Nephron progenitor cell (in vitro differentiated cells): ENCODE measurements at regions not wholly inside any gene's neighbourhood (a gene's known extent, or its start where the extent isn't known, plus 50 kb on each side); places are given as distances from the start of the nearest gene placed in this dataset.

Source experiments
- DNase-seq: peaks from one replicate; pipeline ENCODE4 v3.0.0; 2021
- H3K27ac Mint-ChIP-seq: 2 replicates; pipeline ENCODE4 v1.8.0; 2021; ENCODE audit warnings: mild to moderate bottlenecking, moderate library complexity, mixed read lengths
- H3K27me3 Mint-ChIP-seq: 2 replicates; pipeline ENCODE4 v1.8.0; 2021; ENCODE audit warnings: mild to moderate bottlenecking, low read depth, mixed read lengths; ENCODE audit not compliant: poor library complexity
- H3K36me3 Mint-ChIP-seq: 2 replicates; pipeline ENCODE4 v1.8.0; 2021; ENCODE audit warnings: low read depth, mixed read lengths
- H3K4me1 Mint-ChIP-seq: 2 replicates; pipeline ENCODE4 v1.8.0; 2021; ENCODE audit warnings: mixed read lengths
- H3K4me3 Mint-ChIP-seq: 2 replicates; pipeline ENCODE4 v1.8.0; 2021; ENCODE audit warnings: mild to moderate bottlenecking, moderate library complexity, mixed read lengths
- H3K9me3 Mint-ChIP-seq: 2 replicates; pipeline ENCODE4 v1.8.0; 2021; ENCODE audit warnings: mild to moderate bottlenecking, moderate library complexity, mixed read lengths
- TF ChIP-seq, protein P1 (sequence below): fragments of 200-600 bp; sonication (generic); IDR thresholded peaks from 2 replicates; pipeline ENCODE4 v1.5.0; 2021; ENCODE audit warnings: antibody characterized with exemption

DNA sequence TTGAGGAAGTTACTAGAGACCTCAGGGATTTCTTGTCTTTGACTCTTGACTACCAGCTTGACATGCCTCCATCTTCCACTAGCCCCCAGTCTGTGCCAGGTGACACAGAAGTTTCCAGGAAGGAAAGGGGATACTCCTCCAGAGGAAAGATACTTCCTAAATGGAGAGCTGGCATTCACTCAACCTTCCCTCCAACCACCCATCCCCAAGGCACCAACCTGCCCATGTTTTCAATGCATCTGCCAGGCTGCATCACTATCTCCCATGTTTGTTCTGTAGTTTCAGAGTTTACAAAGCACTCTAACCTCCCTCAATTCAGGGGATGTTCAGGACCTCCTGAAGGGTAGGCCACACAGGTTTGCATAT lies 198.4 kb upstream of the LPP start:
- no peaks in the 10 kb centered on the region for H3K27me3 Mint-ChIP-seq
- TF ChIP-seq, protein P1, sequence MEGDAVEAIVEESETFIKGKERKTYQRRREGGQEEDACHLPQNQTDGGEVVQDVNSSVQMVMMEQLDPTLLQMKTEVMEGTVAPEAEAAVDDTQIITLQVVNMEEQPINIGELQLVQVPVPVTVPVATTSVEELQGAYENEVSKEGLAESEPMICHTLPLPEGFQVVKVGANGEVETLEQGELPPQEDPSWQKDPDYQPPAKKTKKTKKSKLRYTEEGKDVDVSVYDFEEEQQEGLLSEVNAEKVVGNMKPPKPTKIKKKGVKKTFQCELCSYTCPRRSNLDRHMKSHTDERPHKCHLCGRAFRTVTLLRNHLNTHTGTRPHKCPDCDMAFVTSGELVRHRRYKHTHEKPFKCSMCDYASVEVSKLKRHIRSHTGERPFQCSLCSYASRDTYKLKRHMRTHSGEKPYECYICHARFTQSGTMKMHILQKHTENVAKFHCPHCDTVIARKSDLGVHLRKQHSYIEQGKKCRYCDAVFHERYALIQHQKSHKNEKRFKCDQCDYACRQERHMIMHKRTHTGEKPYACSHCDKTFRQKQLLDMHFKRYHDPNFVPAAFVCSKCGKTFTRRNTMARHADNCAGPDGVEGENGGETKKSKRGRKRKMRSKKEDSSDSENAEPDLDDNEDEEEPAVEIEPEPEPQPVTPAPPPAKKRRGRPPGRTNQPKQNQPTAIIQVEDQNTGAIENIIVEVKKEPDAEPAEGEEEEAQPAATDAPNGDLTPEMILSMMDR, result no peak
- no peaks in the 10 kb centered on the region for H3K36me3 Mint-ChIP-seq
- H3K27ac Mint-ChIP-seq, result no peak overlapping the region
- H3K4me1 Mint-ChIP-seq, result peaks cover 12% of the 10 kb centered on the region
- no peak for DNase-seq
- no peaks in the 10 kb centered on the region for H3K9me3 Mint-ChIP-seq
- H3K4me3 Mint-ChIP-seq, result no peak overlapping the region

- TF ChIP-seq, protein P1, result no peak
- Mint-ChIP-seq H3K9me3 (no peaks in the 10 kb centered on the region), H3K27me3 (no peaks in the 10 kb centered on the region), H3K4me3 (no peak overlapping the region), H3K36me3 (no peaks in the 10 kb centered on the region), H3K4me1 (peaks cover 12% of the 10 kb centered on the region), H3K27ac (no peak overlapping the region)
- no peak for DNase-seq
These were observed 196.8 kb upstream of the LPP start for GRCh38 chr3:187957165-187957581.

DNA sequence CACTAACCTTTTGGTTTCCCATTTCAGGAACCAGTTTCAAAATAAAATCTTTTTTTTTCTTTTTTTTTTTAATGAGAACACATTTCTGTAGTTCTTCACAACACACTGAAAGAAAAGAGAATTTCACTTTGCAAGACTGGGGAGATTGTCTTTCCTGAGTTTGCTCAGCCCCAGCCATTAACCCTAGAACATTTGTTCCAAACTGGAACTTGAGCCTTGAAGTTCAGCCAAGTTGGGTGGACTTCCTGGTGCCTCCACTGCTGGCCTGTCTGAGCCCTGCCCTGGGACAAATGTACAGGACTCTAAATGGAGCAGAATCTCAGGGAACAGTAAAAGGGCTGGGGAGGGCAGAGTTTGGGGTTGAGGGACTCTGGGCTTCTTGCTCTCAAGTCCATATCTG lies 196.4 kb upstream of the LPP start:
- Mint-ChIP-seq H3K27me3 (no peaks in the 10 kb centered on the region), H3K9me3 (no peaks in the 10 kb centered on the region), H3K4me1 (peaks cover 12% of the 10 kb centered on the region), H3K36me3 (no peaks in the 10 kb centered on the region), H3K27ac (no peak overlapping the region), H3K4me3 (no peak overlapping the region)
- DNase-seq, result no peak
- TF ChIP-seq, protein P1, result no peak

DNA sequence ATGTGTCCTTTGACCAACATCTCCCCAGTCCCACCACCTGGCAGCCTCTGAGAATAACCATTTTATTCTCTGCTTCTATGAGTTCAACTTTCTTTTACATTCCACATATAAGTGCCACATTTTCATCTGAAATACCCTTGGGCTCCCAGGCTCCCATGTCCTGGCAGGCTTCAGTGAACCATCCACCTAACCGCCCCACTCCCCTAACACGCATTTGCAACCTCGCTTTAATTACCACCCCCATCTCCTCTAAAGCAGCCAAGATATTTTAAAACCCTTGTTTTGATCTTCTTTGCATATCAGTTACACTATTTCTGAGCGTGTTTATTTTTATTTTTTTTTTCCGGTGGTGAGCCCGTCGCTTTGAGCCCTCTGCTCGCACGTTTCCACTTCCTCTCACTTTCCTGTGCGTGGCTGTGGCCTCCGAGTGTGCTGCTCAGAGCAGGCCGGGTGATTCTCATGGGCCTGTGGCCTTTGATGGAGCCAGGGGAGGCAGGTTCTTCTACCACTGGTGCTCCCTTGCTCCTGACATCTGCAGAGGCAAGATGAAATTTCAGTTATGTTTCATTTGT lies 195.4 kb upstream of the LPP start:
- no peak for DNase-seq
- Mint-ChIP-seq H3K27me3 (no peaks in the 10 kb centered on the region), H3K4me1 (peaks cover 12% of the 10 kb centered on the region), H3K9me3 (no peaks in the 10 kb centered on the region), H3K27ac (no peak overlapping the region), H3K4me3 (no peak overlapping the region), H3K36me3 (no peaks in the 10 kb centered on the region)
- TF ChIP-seq, protein P1, result no peak

DNA sequence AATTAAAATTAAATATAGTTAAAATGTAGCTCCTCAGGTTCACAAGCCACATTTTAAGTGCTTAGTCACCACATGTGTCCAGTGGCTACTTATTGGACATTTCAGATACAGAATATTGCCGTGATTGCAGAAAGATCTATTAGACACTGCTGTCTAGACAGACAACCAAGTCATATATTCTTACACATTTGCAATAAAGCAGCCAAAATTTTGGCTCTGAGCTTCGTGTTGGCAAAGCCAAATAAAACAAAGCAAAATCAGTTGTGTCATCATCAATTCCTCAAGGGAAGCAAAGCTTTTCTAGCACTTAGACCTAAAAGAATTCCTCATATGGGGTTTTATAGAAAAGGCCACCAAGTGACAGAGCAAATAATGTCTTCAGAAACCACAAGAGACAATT lies 193.1 kb upstream of the LPP start:
- H3K27ac Mint-ChIP-seq, result no peak overlapping the region
- no peaks in the 10 kb centered on the region for H3K27me3 Mint-ChIP-seq
- DNase-seq, result no peak
- no peaks in the 10 kb centered on the region for H3K9me3 Mint-ChIP-seq
- H3K4me1 Mint-ChIP-seq, result peaks cover under 1% of the 10 kb centered on the region
- no peak overlapping the region for H3K4me3 Mint-ChIP-seq
- TF ChIP-seq, protein P1, result no peak
- H3K36me3 Mint-ChIP-seq, result no peaks in the 10 kb centered on the region

GRCh38 chr3:187961366-187961765 lies 192.6 kb upstream of the LPP start:
- Mint-ChIP-seq H3K27ac (no peak overlapping the region), H3K4me3 (no peak overlapping the region), H3K36me3 (no peaks in the 10 kb centered on the region), H3K27me3 (no peaks in the 10 kb centered on the region), H3K9me3 (no peaks in the 10 kb centered on the region), H3K4me1 (no peaks in the 10 kb centered on the region)
- no peak for DNase-seq
- TF ChIP-seq, protein P1, result no peak
